NCI-H1048 (cell line): ENCODE measurements at regions not wholly inside any gene's neighbourhood (a gene's known extent, or its start where the extent isn't known, plus 50 kb on each side); places are given as distances from the start of the nearest gene placed in this dataset.

ENCODE experiments used
- DNase-seq: peaks from one replicate; lab custom pipeline; 2025; lab: John Stamatoyannopoulos, UW

- no peak for DNase-seq
Measured at GRCh38 chr16:82358606-82359221, 188.7 kb upstream of the MPHOSPH6 start.

- no peak for DNase-seq
Measured at GRCh38 chr16:82358161-82358560, 188.1 kb upstream of the MPHOSPH6 start.

GRCh38 chr16:82357237-82357636 lies 187.2 kb upstream of the MPHOSPH6 start:
- no peak for DNase-seq

- no peak for DNase-seq
Measured at GRCh38 chr16:82350560-82350959, 180.5 kb upstream of the MPHOSPH6 start.

GRCh38 chr16:82345318-82345717 lies 175.3 kb upstream of the MPHOSPH6 start:
- no peak for DNase-seq

- no peak for DNase-seq
Measured at GRCh38 chr16:82344157-82344556, 174.1 kb upstream of the MPHOSPH6 start.

GRCh38 chr16:82341146-82341669 lies 171.2 kb upstream of the MPHOSPH6 start:
- DNase-seq = no peak

GRCh38 chr16:82340531-82340930 lies 170.5 kb upstream of the MPHOSPH6 start:
- no peak for DNase-seq

GRCh38 chr16:82337355-82337754 lies 167.3 kb upstream of the MPHOSPH6 start:
- no peak for DNase-seq

GRCh38 chr16:82331974-82332750 lies 162.1 kb upstream of the MPHOSPH6 start:
- DNase-seq = no peak

- no peak for DNase-seq
Measured at GRCh38 chr16:82331397-82331796, 161.4 kb upstream of the MPHOSPH6 start.

GRCh38 chr16:82329504-82330192 lies 159.6 kb upstream of the MPHOSPH6 start:
- no peak for DNase-seq

- no peak for DNase-seq
Measured at GRCh38 chr16:82328881-82329469, 159.0 kb upstream of the MPHOSPH6 start.

- no peak for DNase-seq
Measured at GRCh38 chr16:82323171-82323570, 153.1 kb upstream of the MPHOSPH6 start.

- no peak for DNase-seq
Measured at GRCh38 chr16:82322177-82322576, 152.2 kb upstream of the MPHOSPH6 start.

GRCh38 chr16:82319038-82319437 lies 149.0 kb upstream of the MPHOSPH6 start:
- no peak for DNase-seq

- no peak for DNase-seq
Measured at GRCh38 chr16:82317411-82318167, 147.6 kb upstream of the MPHOSPH6 start.

GRCh38 chr16:82313754-82314153 lies 143.7 kb upstream of the MPHOSPH6 start:
- no peak for DNase-seq

- DNase-seq = no peak
Measured at GRCh38 chr16:82311528-82311927, 141.5 kb upstream of the MPHOSPH6 start.

- no peak for DNase-seq
Measured at GRCh38 chr16:82302042-82302727, 132.2 kb upstream of the MPHOSPH6 start.

GRCh38 chr16:82301146-82301755 lies 131.2 kb upstream of the MPHOSPH6 start:
- no peak for DNase-seq
